Body of pancreas (tissue), 4 donors: ENCODE measurements at regions not wholly inside any gene's neighbourhood (a gene's known extent, or its start where the extent isn't known, plus 50 kb on each side); places are given as distances from the start of the nearest gene placed in this dataset.

Experiments used
- ATAC-seq: fragments of 150-250 bp; one replicate; pipeline ENCODE4 v1.9.1; 2016
- DNase-seq, 4 donors: peaks; one replicate each; pipeline ENCODE4 v3.0.0-alpha.2; 2019
- H3K27ac ChIP-seq, 4 donors: fragments of 200-600 bp; sonication (generic); 1 replicate in 3 of 4; 2 replicates in 1 of 4; pipeline versions ENCODE4 v1.5.1 to v1.6.1; 2016 to 2019; ENCODE audit warnings: mild to moderate bottlenecking in 1 of 4, mixed read lengths in 1 of 4, moderate library complexity in 1 of 4
- H3K27me3 ChIP-seq, 2 donors: fragments of 200-600 bp; sonication (generic); one replicate each; pipeline ENCODE4 v1.6.0; 2016; ENCODE audit warnings: mild to moderate bottlenecking in 1 of 2
- H3K36me3 ChIP-seq, 2 donors: fragments of 200-600 bp; sonication (generic); replicated peaks in 1 of 2; 2 replicates each; pipeline ENCODE4 v1.5.1; 2016; ENCODE audit warnings: low read depth in 2 of 2; ENCODE audit not compliant: insufficient read depth in 1 of 2
- H3K4me1 ChIP-seq: fragments of 200-600 bp; sonication (generic); one replicate; pipeline ENCODE4 v1.6.0; 2016
- H3K4me3 ChIP-seq, 2 donors: fragments of 200-600 bp; sonication (generic); 1 replicate in 1 of 2; 2 replicates in 1 of 2; pipeline ENCODE4 v1.5.1; 2016 to 2019
- H3K9me3 ChIP-seq, 3 donors: fragments of 200-600 bp; sonication (generic); 1 replicate in 2 of 3; 2 replicates in 1 of 3; pipeline ENCODE4 v1.5.1; 2016
- POLR2A ChIP-seq, 3 donors: fragments of 450-650 bp; IDR thresholded peaks; one replicate each; pipeline ENCODE4 v1.6.1; 2016; ENCODE audit warnings: antibody characterized with exemption in 3 of 3, mild to moderate bottlenecking in 2 of 3
- WGBS, 2 donors: methylation state at CpG; one replicate each; pipeline ENCODE4 v1.1.5; 2017; 5-methylcytosine and 5-hydroxymethylcytosine counted together
- intact Hi-C: fragments of 100-400 bp; cut with DNase I; formaldehyde crosslinking; loops from one replicate; pipeline ENCODE4 v1.15.1; 2023
- TF ChIP-seq, protein P1 (sequence below), 7 experiments: fragments of 450-650 bp in 4 of 7; fragments of 200-600 bp in 3 of 7; sonication (generic) in 3 of 7; IDR thresholded peaks; one replicate each; pipeline ENCODE4 v1.5.1; 2016 to 2019; ENCODE audit warnings: antibody characterized with exemption in 7 of 7

DNA sequence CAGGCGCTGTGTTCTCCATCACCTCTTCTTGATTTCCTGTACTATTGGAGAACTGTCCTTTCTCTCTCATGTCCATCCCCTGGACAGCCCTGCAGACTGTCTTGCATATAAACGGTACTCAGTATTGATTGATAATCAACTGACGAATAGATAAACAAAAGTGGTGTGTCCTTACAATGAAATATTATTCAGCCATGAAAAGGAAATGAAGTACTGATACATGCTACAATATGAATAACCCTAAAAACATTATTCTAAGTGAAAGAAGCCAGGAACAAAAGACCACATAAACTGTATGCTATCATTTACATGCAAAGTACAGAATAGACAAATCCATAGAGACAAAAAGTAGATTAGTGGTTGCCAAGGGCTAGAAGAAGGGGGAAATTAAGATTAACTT, 77.6 kb downstream of the SDC1 start:
- no peak overlapping the region for H3K27ac ChIP-seq
- no peaks in the 10 kb centered on the region for H3K9me3 ChIP-seq
- no peaks in the 10 kb centered on the region for H3K36me3 ChIP-seq
- intact Hi-C loops = no loop called here
- peaks cover 8% of the 10 kb centered on the region for H3K4me1 ChIP-seq
- TF ChIP-seq, protein P1, sequence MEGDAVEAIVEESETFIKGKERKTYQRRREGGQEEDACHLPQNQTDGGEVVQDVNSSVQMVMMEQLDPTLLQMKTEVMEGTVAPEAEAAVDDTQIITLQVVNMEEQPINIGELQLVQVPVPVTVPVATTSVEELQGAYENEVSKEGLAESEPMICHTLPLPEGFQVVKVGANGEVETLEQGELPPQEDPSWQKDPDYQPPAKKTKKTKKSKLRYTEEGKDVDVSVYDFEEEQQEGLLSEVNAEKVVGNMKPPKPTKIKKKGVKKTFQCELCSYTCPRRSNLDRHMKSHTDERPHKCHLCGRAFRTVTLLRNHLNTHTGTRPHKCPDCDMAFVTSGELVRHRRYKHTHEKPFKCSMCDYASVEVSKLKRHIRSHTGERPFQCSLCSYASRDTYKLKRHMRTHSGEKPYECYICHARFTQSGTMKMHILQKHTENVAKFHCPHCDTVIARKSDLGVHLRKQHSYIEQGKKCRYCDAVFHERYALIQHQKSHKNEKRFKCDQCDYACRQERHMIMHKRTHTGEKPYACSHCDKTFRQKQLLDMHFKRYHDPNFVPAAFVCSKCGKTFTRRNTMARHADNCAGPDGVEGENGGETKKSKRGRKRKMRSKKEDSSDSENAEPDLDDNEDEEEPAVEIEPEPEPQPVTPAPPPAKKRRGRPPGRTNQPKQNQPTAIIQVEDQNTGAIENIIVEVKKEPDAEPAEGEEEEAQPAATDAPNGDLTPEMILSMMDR (IDR thresholded peaks at IDR 0.05) = no peak
- no peak for TF ChIP-seq POLR2A (IDR thresholded peaks at IDR 0.05)
- no peak overlapping the region for H3K4me3 ChIP-seq
- ATAC-seq = no peak
- WGBS, 2 donors = 84 to 91% methylated on average over 3 of the region's 3 CpGs
- no peaks in the 10 kb centered on the region for H3K27me3 ChIP-seq
- no peak for DNase-seq

DNA sequence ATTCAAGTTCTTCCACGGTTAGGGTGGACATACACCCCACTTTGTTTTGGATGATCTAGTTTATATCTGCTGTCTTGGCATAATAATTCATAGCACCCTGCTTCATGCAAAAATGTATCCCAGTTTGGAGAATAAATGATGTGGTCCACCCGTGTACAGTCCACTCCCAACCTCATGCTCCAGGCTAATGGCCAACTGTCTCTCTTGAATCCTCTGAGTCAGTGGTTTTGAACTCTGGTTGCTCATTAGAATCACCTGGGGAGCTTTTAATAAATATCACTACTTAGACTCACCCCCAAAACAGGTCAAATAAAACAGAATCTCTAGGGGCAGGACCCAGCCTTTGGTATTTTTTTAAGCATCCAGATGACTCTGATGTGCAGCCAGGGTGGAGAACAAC, 78.5 kb downstream of the SDC1 start:
- H3K9me3 ChIP-seq = no peaks in the 10 kb centered on the region
- no peaks in the 10 kb centered on the region for H3K36me3 ChIP-seq
- TF ChIP-seq, protein P1 (IDR thresholded peaks at IDR 0.05) = no peak
- 87 to 94% methylated on average over 2 of the region's 2 CpGs for WGBS, 2 donors
- no peak overlapping the region for H3K4me3 ChIP-seq
- H3K27ac ChIP-seq = no peak overlapping the region
- intact Hi-C loops = no loop called here
- DNase-seq = no peak
- peaks cover 8% of the 10 kb centered on the region for H3K4me1 ChIP-seq
- ATAC-seq = no peak
- H3K27me3 ChIP-seq = no peaks in the 10 kb centered on the region

DNA sequence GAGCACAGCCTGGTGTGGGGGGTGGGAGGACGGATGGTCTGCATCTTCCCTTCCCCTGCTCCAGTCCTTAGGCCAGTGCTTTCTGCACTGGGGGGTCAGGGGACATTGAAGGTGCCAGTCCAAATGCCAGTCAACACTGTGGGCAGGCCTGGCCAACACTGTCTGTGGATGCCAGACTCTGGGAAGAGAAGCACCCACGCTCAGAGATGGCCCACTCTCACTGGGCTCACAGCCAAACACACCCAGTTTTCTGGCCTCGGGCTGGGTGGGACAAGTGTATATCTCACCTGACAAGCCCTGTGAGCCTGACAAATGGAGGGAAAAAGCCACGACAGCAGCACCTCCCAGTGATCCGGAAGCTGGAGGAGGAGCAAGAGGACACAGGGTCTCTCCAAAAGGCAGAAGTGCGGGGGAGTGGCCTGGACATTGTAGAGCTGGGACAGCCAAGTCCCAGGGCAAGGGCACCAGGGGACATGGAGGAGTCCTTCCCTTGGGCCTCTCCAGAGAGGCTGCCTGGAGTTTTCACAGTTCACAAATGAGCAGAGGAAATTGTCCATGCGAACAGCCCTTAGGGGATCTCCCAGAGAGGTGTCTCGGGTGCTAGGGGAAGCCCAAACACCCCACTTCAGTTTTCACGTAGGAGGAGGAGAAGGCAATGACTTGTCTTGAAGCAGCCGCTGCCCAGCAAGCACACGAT, 79.3 kb downstream of the SDC1 start:
- DNase-seq = no peak
- H3K27me3 ChIP-seq = no peaks in the 10 kb centered on the region
- H3K27ac ChIP-seq = no peak overlapping the region
- peaks cover 8% of the 10 kb centered on the region for H3K4me1 ChIP-seq
- TF ChIP-seq POLR2A (IDR thresholded peaks at IDR 0.05) = no peak
- TF ChIP-seq, protein P1 (IDR thresholded peaks at IDR 0.05) = no peak
- 55 to 56% methylated on average over 11 of the region's 11 CpGs for WGBS, 2 donors
- H3K36me3 ChIP-seq = no peaks in the 10 kb centered on the region
- no peaks in the 10 kb centered on the region for H3K9me3 ChIP-seq
- no peak for ATAC-seq
- intact Hi-C loops = no loop called here
- H3K4me3 ChIP-seq = no peak overlapping the region

DNA sequence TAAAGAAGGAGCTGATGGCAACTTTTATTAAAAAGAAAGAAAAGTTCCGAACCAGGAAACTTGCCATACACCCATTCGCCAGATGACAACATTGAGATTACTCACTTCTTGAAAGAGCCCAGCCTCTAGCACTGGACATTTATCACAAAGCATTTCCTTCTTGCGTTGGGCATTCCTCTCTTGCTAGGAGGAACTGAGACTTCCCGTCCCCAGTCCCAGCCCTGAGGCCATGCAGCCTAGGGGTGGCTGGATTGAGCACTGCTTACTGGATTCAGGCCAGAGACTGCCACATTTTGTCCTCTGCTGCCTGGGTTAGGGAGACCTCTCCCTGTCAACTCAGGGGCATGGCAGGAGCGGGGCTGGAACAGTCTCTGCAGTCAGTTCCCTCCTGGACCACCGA, 80.1 kb downstream of the SDC1 start:
- DNase-seq (no peak), ATAC-seq (no peak)
- no peak overlapping the region for H3K27ac ChIP-seq
- TF ChIP-seq POLR2A (IDR thresholded peaks at IDR 0.05) = no peak
- TF ChIP-seq, protein P1 (IDR thresholded peaks at IDR 0.05) = no peak
- 71 to 82% methylated on average over 6 of the region's 6 CpGs for WGBS, 2 donors
- no peaks in the 10 kb centered on the region for H3K36me3 ChIP-seq
- H3K4me3 ChIP-seq = no peak overlapping the region
- H3K27me3 ChIP-seq = no peaks in the 10 kb centered on the region
- H3K9me3 ChIP-seq = no peaks in the 10 kb centered on the region
- intact Hi-C loops = no loop called here
- peaks cover 8% of the 10 kb centered on the region for H3K4me1 ChIP-seq

DNA sequence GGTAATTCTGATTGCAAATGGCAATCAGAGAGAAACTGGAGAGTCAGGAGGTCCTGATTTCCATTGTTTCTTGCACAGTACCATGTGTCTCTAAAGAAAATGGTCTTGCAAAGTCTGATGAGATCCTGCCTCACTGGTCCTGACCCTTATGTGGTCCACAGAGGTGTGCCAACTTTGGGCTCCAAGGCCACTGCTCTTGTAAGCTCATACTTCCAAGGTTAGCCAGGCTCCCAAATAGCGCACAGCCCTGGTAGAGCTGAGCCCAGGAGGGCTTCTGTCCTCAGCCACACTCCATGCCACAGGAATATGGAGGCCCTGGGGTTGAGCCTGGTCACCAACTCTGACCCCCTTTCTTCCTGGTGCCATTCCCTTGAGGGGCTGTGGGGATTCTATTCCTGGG, 80.7 kb downstream of the SDC1 start:
- intact Hi-C loops = no loop called here

More for the DNA sequence above, 80.7 kb downstream of the SDC1 start:
- DNase-seq = no peak
- Histone ChIP-seq H3K36me3 (no peaks in the 10 kb centered on the region), H3K4me1 (peaks cover 2% of the 10 kb centered on the region), H3K27ac (no peak overlapping the region), H3K27me3 (no peaks in the 10 kb centered on the region), H3K9me3 (no peaks in the 10 kb centered on the region), H3K4me3 (no peak overlapping the region)
- no peak for ATAC-seq
- TF ChIP-seq, protein P1 (IDR thresholded peaks at IDR 0.05) = no peak
- TF ChIP-seq POLR2A (IDR thresholded peaks at IDR 0.05) = no peak
- 88 to 100% methylated on average over 1 of the region's 1 CpG for WGBS, 2 donors
